HepG2 (cell line): ENCODE measurements at regions not wholly inside any gene's neighbourhood (a gene's known extent, or its start where the extent isn't known, plus 50 kb on each side); places are given as distances from the start of the nearest gene placed in this dataset.

ENCODE experiments used
- ATAC-seq: fragments of 200-7000 bp; cut with Tn5 transposase; 3 replicates; pipeline ENCODE4 v1.9.1; 2020; ENCODE audit warnings: mild to moderate bottlenecking, moderate library complexity
- BruUV-seq: library from RNA; stranded (reverse); fragments of 400-500 nt; replicated peaks from 2 replicates; lab custom pipeline; 2021; lab: Mats Ljungman, UMichigan
- CTCF ChIA-PET: fragments of 300-600 bp; formaldehyde crosslinking; extraction: SDS; loops from one replicate; lab custom pipeline; 2021; ENCODE audit warnings: low total read pairs, inconsistent platforms, low intra/inter-chr PET ratio; lab: Yijun Ruan, JAX
- POLR2A ChIA-PET: fragments of 350-600 bp; sonication (Branson Sonifier 250); formaldehyde crosslinking; loops from one replicate; lab custom pipeline; 2020; ENCODE audit warnings: antibody characterized with exemption, inconsistent platforms; lab: Yijun Ruan, JAX
- DNase-seq: peaks from one replicate; pipeline ENCODE4 v3.0.0-alpha.2; 2015; ENCODE audit warnings: low spot score
- FAIRE-seq: peaks from 3 replicates; lab custom pipeline; 2011; peaks lifted over from hg19 to GRCh38; lab: Jason Lieb, UNC
- H2AFZ ChIP-seq: one replicate; pipeline ENCODE4 v1.6.1; 2011; ENCODE audit warnings: low read length, inconsistent platforms
- H3K27ac ChIP-seq: fragments of 300-600 bp; 3 replicates; pipeline ENCODE4 v1.8.0; 2011; ENCODE audit warnings: mixed run types, mild to moderate bottlenecking, mixed read lengths, low read length, inconsistent platforms; ENCODE audit not compliant: insufficient read depth; ENCODE audit errors: extremely low read length
- H3K27me3 ChIP-seq, 2 experiments: fragments of 200-600 bp in 1 of 2; 2 replicates in 1 of 2; 3 replicates in 1 of 2; pipeline versions ENCODE4 v1.6.0 to v1.8.0; 2011; ENCODE audit warnings: low read length in 2 of 2, mild to moderate bottlenecking in 2 of 2, moderate library complexity in 2 of 2, inconsistent platforms in 1 of 2; ENCODE audit not compliant: insufficient read depth in 2 of 2, control insufficient read depth in 1 of 2
- H3K36me3 ChIP-seq, 2 experiments: fragments of 200-600 bp in 1 of 2; replicated peaks in 1 of 2; 2 replicates in 1 of 2; 3 replicates in 1 of 2; pipeline versions ENCODE4 v1.5.1 to v1.8.0; 2011; ENCODE audit warnings: low read length in 2 of 2, inconsistent platforms in 1 of 2; ENCODE audit not compliant: insufficient read depth in 2 of 2, control insufficient read depth in 1 of 2
- H3K4me1 ChIP-seq: 2 replicates; pipeline ENCODE4 v1.5.1; 2012; ENCODE audit warnings: low read length, inconsistent platforms; ENCODE audit not compliant: insufficient read depth
- H3K4me2 ChIP-seq: 2 replicates; pipeline ENCODE4 v1.6.0; 2011; ENCODE audit warnings: low read depth, low read length, inconsistent platforms
- H3K4me3 ChIP-seq, 3 experiments: fragments of 200-600 bp in 1 of 3; sonication (generic), shearing (Covaris generic) in 1 of 3; replicated peaks in 1 of 3; 2 replicates each; pipeline ENCODE4 v1.5.1; 2011 to 2016; ENCODE audit warnings: low read length in 3 of 3, inconsistent platforms in 2 of 3, low read depth in 2 of 3, mild to moderate bottlenecking in 2 of 3, control low read depth in 1 of 3, mixed read lengths in 1 of 3; ENCODE audit not compliant: insufficient read depth in 1 of 3
- H3K79me2 ChIP-seq: one replicate; pipeline ENCODE4 v1.6.1; 2011; ENCODE audit warnings: low read length, inconsistent platforms; ENCODE audit not compliant: insufficient read depth
- H3K9ac ChIP-seq: 2 replicates; pipeline ENCODE4 v1.6.0; 2011; ENCODE audit warnings: mild to moderate bottlenecking, low read depth, low read length, inconsistent platforms; ENCODE audit not compliant: insufficient read depth
- H3K9me3 ChIP-seq: 2 replicates; pipeline ENCODE4 v1.5.1; 2012; ENCODE audit warnings: mild to moderate bottlenecking, low read length
- H4K20me1 ChIP-seq: 2 replicates; pipeline ENCODE4 v1.6.0; 2011; ENCODE audit warnings: inconsistent platforms, mild to moderate bottlenecking, low read length, moderate library complexity; ENCODE audit not compliant: insufficient read depth
- CREB1 ChIP-seq, 2 experiments: fragments of 450-650 bp in 1 of 2; IDR thresholded peaks; 2 replicates each; pipeline ENCODE4 v1.6.1; 2016 to 2017; ENCODE audit warnings: control low read depth in 1 of 2, mild to moderate bottlenecking in 1 of 2, missing compliant biosample characterization in 1 of 2, missing genetic modification characterization in 1 of 2
- DBP ChIP-seq: sonication (generic); formaldehyde crosslinking; IDR thresholded peaks from 2 replicates; pipeline ENCODE4 v1.4.0; 2020; ENCODE audit warnings: missing genetic modification reagents; ENCODE audit errors: not compliant biosample characterization
- HNF4A ChIP-seq: sonication (generic); formaldehyde crosslinking; IDR thresholded peaks from 2 replicates; pipeline ENCODE4 v1.4.0; 2020; ENCODE audit warnings: missing genetic modification reagents
- JUND ChIP-seq: sonication (generic); formaldehyde crosslinking; IDR thresholded peaks from 2 replicates; pipeline ENCODE4 v1.8.0; 2022; ENCODE audit warnings: mild to moderate bottlenecking, missing genetic modification reagents
- THRA ChIP-seq: sonication (generic); formaldehyde crosslinking; IDR thresholded peaks from 2 replicates; pipeline ENCODE4 v1.4.0; 2020; ENCODE audit warnings: missing genetic modification reagents, borderline replicate concordance
- ZBTB1 ChIP-seq: sonication (generic); formaldehyde crosslinking; IDR thresholded peaks from 2 replicates; pipeline ENCODE4 v1.4.0; 2020; ENCODE audit warnings: missing genetic modification reagents, borderline replicate concordance
- ZBTB7A ChIP-seq: sonication (generic); formaldehyde crosslinking; IDR thresholded peaks from 2 replicates; pipeline ENCODE4 v1.8.0; 2022; ENCODE audit warnings: mild to moderate bottlenecking, missing genetic modification reagents
- ZFP36L1 ChIP-seq: sonication (generic); formaldehyde crosslinking; IDR thresholded peaks from 2 replicates; pipeline ENCODE4 v1.8.0; 2022; ENCODE audit warnings: mild to moderate bottlenecking, missing genetic modification reagents, moderate library complexity
- ZNF17 ChIP-seq: sonication (generic); formaldehyde crosslinking; IDR thresholded peaks from 2 replicates; pipeline ENCODE4 v1.5.0; 2020; ENCODE audit warnings: mild to moderate bottlenecking, missing genetic modification reagents
- WGBS: methylation state at CpG from one replicate; pipeline ENCODE4 v1.1.6; 2017; ENCODE audit warnings: low lambda C conversion rate; 5-methylcytosine and 5-hydroxymethylcytosine counted together
- in situ Hi-C: cut with HindIII; loops from 2 replicates; pipeline ENCODE4 v1.10.0; 2017; ENCODE audit warnings: low pct_unique_long_range_greater_than_20kb; ENCODE audit not compliant: extremely low pct_ligation_motif_present
- intact Hi-C: fragments of 100-400 bp; cut with micrococcal nuclease; formaldehyde crosslinking; loops from one replicate; pipeline ENCODE4 v1.10.0; 2022; ENCODE audit not compliant: unreplicated experiment
- TF ChIP-seq, protein P1 (sequence below): sonication (generic); formaldehyde crosslinking; IDR thresholded peaks from 2 replicates; pipeline ENCODE4 v1.4.0; 2020; ENCODE audit warnings: mild to moderate bottlenecking, low read depth, missing genetic modification reagents
- TF ChIP-seq, protein P2 (sequence below): sonication (generic); formaldehyde crosslinking; IDR thresholded peaks from 2 replicates; pipeline ENCODE4 v1.4.0; 2020; ENCODE audit warnings: mild to moderate bottlenecking, missing genetic modification reagents, borderline replicate concordance
- TF ChIP-seq, protein P3 (sequence below): sonication (generic); formaldehyde crosslinking; conservative IDR thresholded peaks from 2 replicates; pipeline ENCODE4 v1.8.0; 2022; ENCODE audit warnings: mild to moderate bottlenecking, moderate library complexity, missing genetic modification reagents

DNA sequence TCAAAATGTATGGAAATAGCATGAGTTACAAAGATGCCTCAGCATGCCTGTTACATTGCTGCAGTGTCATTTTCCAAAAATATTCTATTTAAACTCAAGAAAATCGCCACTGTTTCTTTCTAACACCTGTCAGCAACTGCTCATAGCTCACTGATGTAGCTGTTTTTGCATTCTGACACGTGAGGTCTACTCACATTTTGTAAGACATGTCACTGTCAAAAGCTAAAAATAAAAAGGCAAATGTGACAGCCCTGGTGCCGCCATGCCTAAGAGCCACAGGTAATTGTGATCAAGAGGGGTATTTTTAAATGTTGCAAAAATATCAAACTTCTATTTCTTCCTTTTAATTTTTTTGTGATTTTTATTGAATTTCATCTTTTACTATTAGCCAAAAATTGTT is 556.2 kb upstream of the TMPRSS15 start:
- Histone ChIP-seq H3K9me3 (peaks cover 74% of the 10 kb centered on the region), H2AFZ (no peak overlapping the region), H3K27me3 (no peaks in the 10 kb centered on the region), H3K36me3 (no peaks in the 10 kb centered on the region), H3K27ac (no peak overlapping the region), H3K9ac (no peak overlapping the region), H3K4me1 (no peaks in the 10 kb centered on the region), H4K20me1 (no peaks in the 10 kb centered on the region), H3K4me2 (no peak overlapping the region), H3K4me3 (no peak overlapping the region), H3K79me2 (no peaks in the 10 kb centered on the region)
- TF ChIP-seq, protein P1, sequence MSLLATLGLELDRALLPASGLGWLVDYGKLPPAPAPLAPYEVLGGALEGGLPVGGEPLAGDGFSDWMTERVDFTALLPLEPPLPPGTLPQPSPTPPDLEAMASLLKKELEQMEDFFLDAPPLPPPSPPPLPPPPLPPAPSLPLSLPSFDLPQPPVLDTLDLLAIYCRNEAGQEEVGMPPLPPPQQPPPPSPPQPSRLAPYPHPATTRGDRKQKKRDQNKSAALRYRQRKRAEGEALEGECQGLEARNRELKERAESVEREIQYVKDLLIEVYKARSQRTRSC (CRISPR knock-in tag), result no peak
- no peak for TF ChIP-seq ZBTB7A
- ChIA-PET CTCF (no interaction called here), POLR2A (no interaction called here)
- intact Hi-C loops, result no loop called here
- in situ Hi-C loops, result no loop called here
- no TSS peak for BruUV-seq
- ATAC-seq, result no peak
- DNase-seq, result no peak
- no peak for FAIRE-seq
- WGBS, result 3% methylated on average over 3 of the region's 3 CpGs

DNA sequence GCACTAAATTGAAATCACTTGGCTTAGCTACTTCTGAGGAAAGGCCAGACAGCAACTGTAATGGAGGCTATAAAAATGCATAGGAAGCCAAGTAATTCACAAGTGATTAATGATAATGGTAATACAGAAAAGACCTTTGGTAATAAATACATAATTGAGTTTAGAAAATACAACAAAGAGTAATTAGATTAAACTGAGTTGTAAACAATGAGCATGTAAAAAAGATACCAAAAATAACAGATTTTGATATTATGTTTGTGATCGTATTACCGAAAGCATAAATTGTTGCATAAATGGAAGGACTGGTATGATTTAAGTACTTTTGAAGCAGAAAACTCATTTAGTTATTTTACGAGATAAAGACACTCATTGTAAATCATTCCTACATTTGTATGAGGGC is 556.7 kb upstream of the TMPRSS15 start:
- no peaks in the 10 kb centered on the region for H4K20me1 ChIP-seq
- no peaks in the 10 kb centered on the region for H3K27me3 ChIP-seq
- H3K9ac ChIP-seq, result no peak overlapping the region
- FAIRE-seq (no peak), ATAC-seq (no peak), DNase-seq (no peak)
- ChIA-PET CTCF (no interaction called here), POLR2A (no interaction called here)
- intact Hi-C loops, result no loop called here
- in situ Hi-C loops, result no loop called here
- no peaks in the 10 kb centered on the region for H3K36me3 ChIP-seq
- H3K27ac ChIP-seq, result no peak overlapping the region
- H3K4me1 ChIP-seq, result no peaks in the 10 kb centered on the region
- peaks cover 78% of the 10 kb centered on the region for H3K9me3 ChIP-seq
- 39% methylated on average over 3 of the region's 3 CpGs for WGBS
- H2AFZ ChIP-seq, result no peak overlapping the region
- H3K4me2 ChIP-seq, result no peak overlapping the region
- H3K79me2 ChIP-seq, result no peaks in the 10 kb centered on the region
- H3K4me3 ChIP-seq, result no peak overlapping the region
- no TSS peak for BruUV-seq
- TF ChIP-seq ZFP36L1 (CRISPR knock-in tag) (no peak), ZNF17 (CRISPR knock-in tag) (no peak), ZBTB1 (CRISPR knock-in tag) (no peak), HNF4A (CRISPR knock-in tag) (no peak), THRA (no peak), DBP (CRISPR knock-in tag) (no peak), CREB1 (IDR thresholded peaks at IDR 0.05) (no peak), CREB1 (CRISPR knock-in tag; IDR thresholded peaks at IDR 0.05) (no peak), JUND (no peak)
- TF ChIP-seq, protein P2, sequence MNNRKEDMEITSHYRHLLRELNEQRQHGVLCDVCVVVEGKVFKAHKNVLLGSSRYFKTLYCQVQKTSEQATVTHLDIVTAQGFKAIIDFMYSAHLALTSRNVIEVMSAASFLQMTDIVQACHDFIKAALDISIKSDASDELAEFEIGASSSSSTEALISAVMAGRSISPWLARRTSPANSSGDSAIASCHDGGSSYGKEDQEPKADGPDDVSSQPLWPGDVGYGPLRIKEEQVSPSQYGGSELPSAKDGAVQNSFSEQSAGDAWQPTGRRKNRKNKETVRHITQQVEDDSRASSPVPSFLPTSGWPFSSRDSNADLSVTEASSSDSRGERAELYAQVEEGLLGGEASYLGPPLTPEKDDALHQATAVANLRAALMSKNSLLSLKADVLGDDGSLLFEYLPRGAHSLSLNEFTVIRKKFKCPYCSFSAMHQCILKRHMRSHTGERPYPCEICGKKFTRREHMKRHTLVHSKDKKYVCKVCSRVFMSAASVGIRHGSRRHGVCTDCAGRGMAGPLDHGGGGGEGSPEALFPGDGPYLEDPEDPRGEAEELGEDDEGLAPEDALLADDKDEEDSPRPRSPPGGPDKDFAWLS, result no peak
- TF ChIP-seq, protein P3, sequence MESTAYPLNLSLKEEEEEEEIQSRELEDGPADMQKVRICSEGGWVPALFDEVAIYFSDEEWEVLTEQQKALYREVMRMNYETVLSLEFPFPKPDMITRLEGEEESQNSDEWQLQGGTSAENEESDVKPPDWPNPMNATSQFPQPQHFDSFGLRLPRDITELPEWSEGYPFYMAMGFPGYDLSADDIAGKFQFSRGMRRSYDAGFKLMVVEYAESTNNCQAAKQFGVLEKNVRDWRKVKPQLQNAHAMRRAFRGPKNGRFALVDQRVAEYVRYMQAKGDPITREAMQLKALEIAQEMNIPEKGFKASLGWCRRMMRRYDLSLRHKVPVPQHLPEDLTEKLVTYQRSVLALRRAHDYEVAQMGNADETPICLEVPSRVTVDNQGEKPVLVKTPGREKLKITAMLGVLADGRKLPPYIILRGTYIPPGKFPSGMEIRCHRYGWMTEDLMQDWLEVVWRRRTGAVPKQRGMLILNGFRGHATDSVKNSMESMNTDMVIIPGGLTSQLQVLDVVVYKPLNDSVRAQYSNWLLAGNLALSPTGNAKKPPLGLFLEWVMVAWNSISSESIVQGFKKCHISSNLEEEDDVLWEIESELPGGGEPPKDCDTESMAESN, result no peak
